Glomerular visceral epithelial cell (primary cell): ENCODE measurements at regions not wholly inside any gene's neighbourhood (a gene's known extent, or its start where the extent isn't known, plus 50 kb on each side); places are given as distances from the start of the nearest gene placed in this dataset.

Experiments used
- DNase-seq: peaks from one replicate; pipeline ENCODE4 v3.0.0-alpha.2; 2016; ENCODE audit errors: extremely low spot score

- no peak for DNase-seq
These were observed 358.4 kb downstream of the CDH26 start for GRCh38 chr20:60316476-60317158.

- DNase-seq, result no peak
These were observed 359.2 kb downstream of the CDH26 start for GRCh38 chr20:60317401-60317800.

DNA sequence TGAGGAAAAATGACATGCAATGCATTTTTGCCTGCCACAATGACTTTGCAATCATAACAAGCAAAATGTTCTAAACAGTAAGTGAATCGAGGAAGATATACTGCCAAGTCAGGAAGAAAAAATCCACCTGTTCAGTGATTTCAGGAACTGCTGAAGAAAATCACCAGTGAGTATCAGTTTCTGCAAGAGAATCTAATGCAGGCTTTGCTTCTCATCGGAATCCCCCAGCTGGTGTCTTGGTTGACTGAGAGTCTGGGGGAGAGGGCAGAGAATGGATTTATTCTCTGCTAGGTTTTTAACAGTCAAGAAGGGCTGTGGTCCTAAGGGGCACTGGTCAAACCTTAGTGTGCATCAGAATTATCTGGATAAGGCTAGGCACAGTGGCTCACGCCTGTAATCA is 363.4 kb downstream of the CDH26 start:
- no peak for DNase-seq

GRCh38 chr20:60326821-60327220 is 368.6 kb downstream of the CDH26 start:
- no peak for DNase-seq

GRCh38 chr20:60327971-60328660 is 369.9 kb downstream of the CDH26 start:
- no peak for DNase-seq

GRCh38 chr20:60330461-60330860 is 372.2 kb downstream of the CDH26 start:
- DNase-seq, result no peak

- no peak for DNase-seq
These were observed 373.6 kb downstream of the CDH26 start for GRCh38 chr20:60331688-60332300.

- no peak for DNase-seq
These were observed 374.3 kb downstream of the CDH26 start for GRCh38 chr20:60332523-60332922.

DNA sequence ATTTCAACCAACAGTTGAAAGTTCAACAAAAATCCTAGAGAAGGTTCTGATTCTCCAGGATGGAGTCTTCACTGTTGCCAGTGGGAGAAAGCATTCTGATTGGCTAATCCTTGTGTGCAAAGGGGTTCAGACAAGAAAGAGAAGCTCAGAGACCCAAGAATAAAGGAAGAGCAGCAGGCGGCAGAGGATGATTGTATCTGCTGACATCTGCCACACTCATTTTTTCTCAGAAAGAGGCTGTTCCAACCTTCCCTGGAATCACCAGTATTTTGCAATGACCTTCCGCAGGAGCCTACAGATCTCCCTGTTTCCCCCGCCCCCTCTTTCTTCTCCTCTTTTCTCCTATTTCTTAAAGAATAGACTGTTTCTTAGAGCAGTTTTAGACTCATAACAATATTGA is 376.7 kb downstream of the CDH26 start:
- no peak for DNase-seq

DNA sequence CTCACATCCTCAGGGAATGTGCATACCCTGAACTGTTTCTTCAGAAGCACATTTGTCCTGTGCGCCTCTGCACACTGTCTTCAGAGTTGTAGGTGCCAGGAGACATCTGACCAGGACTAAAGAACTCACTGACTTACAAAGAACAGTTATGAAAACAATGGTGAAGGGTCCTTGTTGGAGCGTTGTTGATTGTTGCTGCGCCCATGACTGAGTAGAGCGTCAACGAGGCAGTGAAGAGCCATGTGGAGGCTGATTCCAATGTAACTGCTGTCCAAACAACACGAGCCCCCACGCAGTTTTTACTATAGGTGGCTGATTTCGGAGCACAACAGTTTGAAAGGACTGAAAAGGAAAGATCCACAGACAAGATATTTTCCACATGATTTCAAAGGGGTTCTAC is 380.3 kb downstream of the CDH26 start:
- no peak for DNase-seq

GRCh38 chr20:60339738-60340137 is 381.5 kb downstream of the CDH26 start:
- no peak for DNase-seq

- no peak for DNase-seq
These were observed 382.0 kb downstream of the CDH26 start for GRCh38 chr20:60340232-60340631.

- no peak for DNase-seq
These were observed 382.8 kb downstream of the CDH26 start for GRCh38 chr20:60341062-60341461.

DNA sequence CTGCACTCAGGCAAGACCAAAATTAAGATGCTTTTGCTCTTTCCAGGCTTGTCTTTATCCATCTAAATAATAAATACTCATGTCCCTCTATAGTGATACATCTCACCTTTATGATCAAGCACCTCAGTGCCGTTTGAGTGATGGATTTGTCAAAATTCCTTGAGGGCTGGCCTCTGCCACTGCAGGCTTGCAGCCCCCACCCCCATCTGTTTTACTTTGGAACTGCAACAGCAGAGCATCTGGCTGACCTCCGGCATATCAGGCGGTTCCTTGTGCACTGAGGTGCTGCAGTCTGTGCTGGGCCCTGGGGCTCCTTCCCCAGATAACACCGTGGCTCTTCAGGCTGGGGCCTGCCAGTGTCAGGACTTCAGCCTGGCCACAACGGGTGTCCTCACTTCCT is 386.9 kb downstream of the CDH26 start:
- no peak for DNase-seq

- DNase-seq, result no peak
These were observed 391.2 kb downstream of the CDH26 start for GRCh38 chr20:60349418-60349817.

DNA sequence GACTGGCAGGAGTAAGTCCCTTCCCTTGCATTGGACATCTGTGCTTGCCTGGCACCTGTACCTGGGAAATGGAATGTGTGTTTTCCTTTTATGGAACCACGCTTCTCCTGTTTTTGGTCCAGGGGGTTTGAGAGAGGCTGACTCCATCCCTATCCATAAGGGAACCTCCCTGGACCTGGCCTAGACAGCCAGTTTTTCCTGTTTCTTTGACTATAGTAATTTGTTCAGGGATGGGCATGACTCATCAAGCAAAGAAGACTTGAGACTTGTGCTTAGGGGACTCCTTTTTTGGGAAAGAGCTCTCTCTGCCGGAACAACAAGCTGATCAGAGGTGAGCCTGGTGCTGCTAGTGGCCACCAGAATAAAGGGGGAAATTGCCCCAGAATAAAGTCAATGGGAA is 393.8 kb downstream of the CDH26 start:
- no peak for DNase-seq

DNA sequence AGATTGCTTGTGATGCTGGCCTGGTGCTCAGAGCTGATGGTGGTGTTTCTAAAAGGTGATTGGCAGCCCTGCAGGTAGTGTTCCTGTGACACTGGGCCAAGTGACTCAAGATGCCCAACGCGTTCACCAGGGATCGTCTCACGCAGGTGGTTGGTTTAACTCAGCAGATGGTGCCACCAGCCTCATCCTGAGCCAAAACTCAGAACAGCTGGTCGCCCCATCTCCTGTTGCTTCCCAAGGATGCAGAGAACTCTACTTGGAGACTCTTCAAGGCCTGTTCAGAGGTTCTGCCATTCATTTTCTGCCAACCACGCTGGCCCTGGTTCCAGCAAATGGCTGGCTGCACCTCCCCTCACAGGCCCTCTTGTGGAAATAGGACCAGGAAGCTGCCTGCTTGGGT is 394.4 kb downstream of the CDH26 start:
- DNase-seq, result no peak

- DNase-seq, result no peak
These were observed 395.9 kb downstream of the CDH26 start for GRCh38 chr20:60354024-60354580.

DNA sequence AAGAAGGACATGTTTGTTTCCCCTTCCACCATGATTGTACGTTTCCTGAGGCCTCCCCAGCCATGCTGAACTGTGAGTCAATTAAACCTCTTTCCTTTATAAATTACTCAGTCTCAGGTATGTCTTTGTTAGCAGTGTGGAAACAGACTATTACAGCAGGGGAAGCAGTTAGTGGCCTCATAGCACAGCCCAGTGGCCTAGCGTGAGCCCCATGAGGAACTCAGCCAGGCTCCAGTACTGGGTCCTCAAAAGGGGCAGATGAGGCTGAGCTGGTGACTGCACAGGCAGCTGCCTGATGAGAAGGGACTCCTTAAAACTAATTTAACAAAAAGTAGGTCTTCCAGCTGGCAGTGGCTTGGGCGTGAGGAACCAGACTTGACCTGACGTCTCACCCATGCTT is 399.9 kb downstream of the CDH26 start:
- DNase-seq, result no peak

DNA sequence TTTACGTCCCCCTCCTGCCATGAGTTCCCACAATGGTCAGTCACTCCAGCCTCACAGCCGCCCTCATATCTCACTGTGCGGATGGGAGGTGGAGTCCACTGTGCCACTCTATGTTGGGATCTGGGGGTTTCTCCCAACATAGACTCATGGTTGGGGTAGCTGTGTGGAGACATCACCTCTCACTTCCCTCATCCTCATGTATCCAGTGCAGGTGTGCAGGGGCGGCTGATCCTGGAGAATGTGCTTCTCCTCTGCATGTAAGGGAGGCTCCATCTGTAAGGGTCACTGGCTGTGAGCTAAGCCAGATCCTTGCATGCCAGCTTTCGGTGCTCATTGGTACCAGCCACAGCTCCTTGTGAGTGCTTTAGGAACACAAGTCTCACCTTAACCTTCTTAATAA is 400.8 kb downstream of the CDH26 start:
- DNase-seq, result no peak

DNA sequence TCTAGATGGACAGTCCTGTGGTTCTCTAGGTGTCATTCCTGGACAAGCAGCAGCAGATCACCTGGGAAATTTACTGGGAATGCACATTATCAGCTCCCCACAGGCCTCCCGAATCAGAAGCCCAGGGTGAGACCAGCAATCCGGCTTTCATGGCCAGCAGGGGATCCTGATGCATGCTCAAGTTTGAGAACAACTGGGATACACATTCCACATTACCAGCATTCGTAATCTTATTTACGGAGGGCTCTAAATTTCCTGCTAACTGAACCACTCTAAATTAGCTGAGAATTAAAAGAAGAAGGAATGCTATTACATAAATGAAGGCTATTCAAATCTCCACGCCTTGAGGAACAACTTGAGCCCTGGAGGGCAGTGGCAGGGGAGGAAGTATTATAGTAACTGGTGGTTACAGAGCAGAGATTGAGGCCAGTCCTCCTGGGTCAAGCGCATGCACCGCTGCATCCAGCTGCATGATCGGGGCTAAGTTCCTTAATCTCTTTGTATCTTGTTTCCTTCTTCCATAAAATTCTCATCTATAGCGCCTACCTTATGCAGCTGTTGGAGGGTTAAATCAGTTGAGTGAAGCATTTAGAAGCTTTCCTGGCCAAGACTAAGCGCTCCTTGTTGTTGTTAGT is 403.7 kb downstream of the CDH26 start:
- no peak for DNase-seq

GRCh38 chr20:60362531-60362930 is 404.3 kb downstream of the CDH26 start:
- DNase-seq, result no peak
